ENCODE measurements at regions not wholly inside any gene's neighbourhood (a gene's known extent, or its start where the extent isn't known, plus 50 kb on each side); places are given as distances from the start of the nearest gene placed in this dataset.

DNA sequence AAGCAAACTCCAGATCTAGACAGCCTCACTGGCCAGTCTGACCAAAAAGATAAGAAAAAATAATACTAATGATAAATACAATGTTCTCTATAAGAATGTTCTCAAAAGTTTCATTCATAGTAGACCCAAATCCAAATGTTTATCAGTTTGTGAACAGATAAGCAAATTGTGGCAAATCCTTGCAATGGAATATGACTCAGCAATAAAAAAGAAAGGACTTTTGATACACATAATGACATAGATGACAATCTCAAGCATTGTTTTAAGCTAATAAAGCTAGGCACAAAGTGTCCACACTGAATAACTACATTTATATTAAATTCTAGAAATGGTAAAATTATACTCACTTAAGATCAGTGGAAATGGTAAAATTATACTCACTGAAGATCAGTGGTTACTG is 195.4 kb upstream of the TYRP1 start:
- TF ChIP-seq SP1 (IDR thresholded peaks at IDR 0.05) (no peak), FOXA1 (IDR thresholded peaks at IDR 0.05) (no peak), SUZ12 (IDR thresholded peaks at IDR 0.05) (no peak), ARNT (IDR thresholded peaks at IDR 0.05) (no peak), LEF1 (IDR thresholded peaks at IDR 0.05; ENCODE audit: borderline replicate concordance) (no peak), HDGF (IDR thresholded peaks at IDR 0.05; ENCODE audit: borderline replicate concordance) (no peak), FOXM1 (IDR thresholded peaks at IDR 0.05; ENCODE audit: borderline replicate concordance) (no peak), FOXK2 (IDR thresholded peaks at IDR 0.05) (no peak), TARDBP (IDR thresholded peaks at IDR 0.05) (no peak)
- TF ChIP-seq, protein P1, sequence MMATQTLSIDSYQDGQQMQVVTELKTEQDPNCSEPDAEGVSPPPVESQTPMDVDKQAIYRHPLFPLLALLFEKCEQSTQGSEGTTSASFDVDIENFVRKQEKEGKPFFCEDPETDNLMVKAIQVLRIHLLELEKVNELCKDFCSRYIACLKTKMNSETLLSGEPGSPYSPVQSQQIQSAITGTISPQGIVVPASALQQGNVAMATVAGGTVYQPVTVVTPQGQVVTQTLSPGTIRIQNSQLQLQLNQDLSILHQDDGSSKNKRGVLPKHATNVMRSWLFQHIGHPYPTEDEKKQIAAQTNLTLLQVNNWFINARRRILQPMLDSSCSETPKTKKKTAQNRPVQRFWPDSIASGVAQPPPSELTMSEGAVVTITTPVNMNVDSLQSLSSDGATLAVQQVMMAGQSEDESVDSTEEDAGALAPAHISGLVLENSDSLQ (IDR thresholded peaks at IDR 0.05): no peak
